GM21786 (cell line): ENCODE measurements at regions not wholly inside any gene's neighbourhood (a gene's known extent, or its start where the extent isn't known, plus 50 kb on each side); places are given as distances from the start of the nearest gene placed in this dataset.

Experiments
- ATAC-seq: cut with Tn5 transposase; IDR thresholded peaks from one replicate; pipeline ENCODE4 v1.9.1; 2021; ENCODE audit not compliant: unreplicated experiment

DNA sequence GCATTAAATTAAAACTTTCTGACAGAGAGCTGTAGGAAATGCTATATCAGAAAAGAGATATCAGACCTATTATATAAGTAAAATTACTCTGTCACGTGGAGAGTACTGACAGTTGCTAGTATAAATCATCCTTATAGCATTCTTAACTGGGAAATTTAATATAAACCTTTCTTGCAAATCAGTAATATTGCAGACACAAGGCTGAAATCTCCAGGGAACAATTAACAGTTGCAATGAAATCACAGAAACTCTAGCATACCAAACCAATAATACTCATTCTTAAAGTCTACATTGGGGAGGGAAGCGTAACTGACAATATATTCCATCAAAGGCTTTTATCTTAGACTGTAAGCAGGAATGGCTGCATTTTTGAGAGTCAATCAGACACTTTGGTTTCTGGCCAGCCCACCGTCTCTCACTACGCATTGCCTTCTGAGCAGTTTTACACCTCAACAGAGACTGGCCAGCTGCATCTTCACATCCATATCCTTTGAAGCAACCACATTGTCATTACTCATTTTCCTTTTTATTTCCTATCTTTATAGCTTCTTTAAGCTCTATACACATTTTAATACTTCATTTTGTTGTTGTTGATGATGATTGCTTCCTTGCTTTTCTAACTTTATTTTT is 536.0 kb upstream of the CDH2 start:
- ATAC-seq, result no peak

DNA sequence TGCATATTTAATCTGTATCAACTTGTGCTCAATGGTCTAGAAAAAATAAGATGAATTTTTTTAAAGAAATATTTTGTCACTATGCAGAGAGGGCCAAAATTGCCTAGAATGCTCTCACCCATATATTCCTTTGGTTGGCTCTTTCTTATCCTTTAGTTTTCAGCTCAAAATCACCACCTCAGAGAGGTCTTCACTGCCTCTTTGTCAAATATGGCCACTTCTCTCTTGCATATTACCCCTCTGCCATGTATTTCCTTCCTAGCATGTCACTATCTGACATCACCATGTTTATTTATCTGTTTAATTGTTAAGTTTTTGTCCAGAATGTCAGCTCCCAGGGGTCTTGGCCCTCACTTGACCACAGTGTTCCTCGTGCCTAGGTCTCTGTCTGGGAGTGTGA is 535.2 kb upstream of the CDH2 start:
- ATAC-seq, result no peak

DNA sequence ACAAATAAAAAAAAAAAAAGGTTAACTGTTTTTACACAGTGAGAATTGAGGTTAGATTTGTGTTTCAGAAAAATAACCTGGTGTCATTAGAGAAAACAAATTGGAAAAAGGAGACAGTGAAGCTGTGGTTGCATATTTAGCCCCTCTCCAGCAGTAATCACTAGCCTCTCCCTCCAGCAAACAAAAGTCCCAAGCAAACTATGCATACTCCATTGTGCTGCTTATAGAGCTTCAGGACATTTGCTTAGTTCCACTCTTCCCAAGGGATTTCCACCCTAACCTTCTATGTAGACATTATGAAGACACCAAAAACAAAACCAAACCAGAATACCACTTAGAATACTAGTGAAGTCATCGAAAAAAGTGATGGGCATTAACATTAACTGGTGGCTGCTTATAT is 534.2 kb upstream of the CDH2 start:
- ATAC-seq, result no peak

DNA sequence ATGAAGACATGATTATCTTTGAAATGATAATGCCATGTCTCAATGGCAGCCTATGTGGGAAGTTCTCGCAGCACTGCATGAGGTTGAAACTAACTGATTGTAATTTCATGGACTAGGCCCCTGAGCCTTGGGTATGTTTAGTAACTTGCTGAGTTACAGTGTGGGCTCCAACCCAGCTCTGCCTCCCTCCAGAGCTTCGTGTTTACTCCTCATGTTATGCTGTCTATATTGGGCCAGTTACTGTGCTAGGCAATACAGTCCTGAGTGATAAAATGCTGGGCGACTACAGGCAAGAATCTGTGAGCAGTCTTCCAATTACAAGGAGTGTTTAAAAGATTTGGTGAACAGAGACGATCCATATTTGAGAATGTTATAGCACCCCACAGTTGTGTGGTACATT is 530.1 kb upstream of the CDH2 start:
- no peak for ATAC-seq

DNA sequence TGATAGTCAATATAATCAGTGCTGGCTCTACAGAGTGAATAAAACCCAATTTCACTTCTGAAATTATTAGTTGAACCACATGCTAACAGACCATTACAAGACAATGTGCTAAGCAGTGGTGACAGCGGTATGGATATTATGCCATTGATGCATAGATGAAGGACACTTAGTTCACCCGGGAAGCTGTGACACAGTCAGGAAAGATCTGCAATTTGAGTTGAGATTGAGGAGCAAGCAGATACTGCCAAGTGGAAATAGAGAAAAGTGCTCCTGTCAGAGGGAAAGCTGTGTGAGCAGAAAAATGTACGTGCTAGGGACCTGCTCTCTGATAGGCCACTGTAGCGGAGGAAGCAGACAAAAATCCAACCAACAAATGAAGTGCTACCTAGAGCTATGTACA is 529.5 kb upstream of the CDH2 start:
- no peak for ATAC-seq

DNA sequence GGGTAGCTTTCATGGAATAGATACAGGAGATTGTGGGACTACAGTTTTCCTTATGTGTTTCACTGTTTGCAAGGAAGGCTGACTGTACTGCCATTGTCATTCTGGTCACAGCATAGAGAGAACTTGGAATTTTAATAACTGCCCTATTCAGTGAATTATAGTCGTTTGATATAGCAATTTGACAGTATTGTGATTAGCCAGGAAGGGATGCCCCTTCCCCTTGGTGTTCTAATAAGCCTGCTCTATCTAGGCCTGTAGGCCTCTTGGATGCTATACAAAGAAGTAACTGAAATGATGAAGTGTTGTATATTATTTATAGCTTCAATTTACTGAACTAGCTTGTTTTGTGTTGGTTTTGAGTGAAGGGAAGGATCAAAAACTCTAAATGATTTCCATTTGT is 528.6 kb upstream of the CDH2 start:
- no peak for ATAC-seq

DNA sequence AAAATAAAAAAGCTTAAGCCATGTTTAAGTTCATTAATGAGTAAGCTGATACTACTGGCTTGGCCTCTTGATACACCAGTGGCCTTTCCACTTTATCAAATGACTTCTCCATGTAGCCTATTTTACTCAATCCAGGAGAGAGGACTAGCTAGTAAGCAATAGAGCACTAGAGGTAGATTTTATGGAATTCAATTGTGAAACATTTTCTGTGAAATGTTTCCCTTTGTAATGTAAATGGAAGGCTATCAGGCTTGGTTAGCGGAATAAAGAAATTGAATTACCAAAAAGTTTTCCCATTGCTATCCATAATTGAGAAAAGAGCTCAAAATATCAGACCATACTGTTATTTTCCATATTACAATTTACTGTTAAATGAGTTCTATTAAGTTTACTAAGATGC is 515.4 kb upstream of the CDH2 start:
- no peak for ATAC-seq

DNA sequence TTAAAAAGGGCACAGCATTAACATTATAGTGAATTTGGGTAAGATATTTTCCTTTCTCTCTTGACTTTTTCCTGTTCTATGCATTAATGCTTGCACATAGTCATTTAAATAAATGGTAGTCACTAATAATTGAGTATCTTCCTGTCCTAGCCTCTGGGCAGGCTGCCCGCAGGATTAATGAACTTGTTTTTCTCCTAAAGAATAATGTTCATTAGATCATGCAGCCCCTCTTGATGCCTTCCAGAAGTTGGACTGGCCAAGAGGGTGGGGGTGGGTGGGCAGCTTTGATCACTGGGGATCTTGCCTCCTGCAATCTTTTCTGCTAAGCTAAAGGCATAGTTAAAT is 514.5 kb upstream of the CDH2 start:
- no peak for ATAC-seq

DNA sequence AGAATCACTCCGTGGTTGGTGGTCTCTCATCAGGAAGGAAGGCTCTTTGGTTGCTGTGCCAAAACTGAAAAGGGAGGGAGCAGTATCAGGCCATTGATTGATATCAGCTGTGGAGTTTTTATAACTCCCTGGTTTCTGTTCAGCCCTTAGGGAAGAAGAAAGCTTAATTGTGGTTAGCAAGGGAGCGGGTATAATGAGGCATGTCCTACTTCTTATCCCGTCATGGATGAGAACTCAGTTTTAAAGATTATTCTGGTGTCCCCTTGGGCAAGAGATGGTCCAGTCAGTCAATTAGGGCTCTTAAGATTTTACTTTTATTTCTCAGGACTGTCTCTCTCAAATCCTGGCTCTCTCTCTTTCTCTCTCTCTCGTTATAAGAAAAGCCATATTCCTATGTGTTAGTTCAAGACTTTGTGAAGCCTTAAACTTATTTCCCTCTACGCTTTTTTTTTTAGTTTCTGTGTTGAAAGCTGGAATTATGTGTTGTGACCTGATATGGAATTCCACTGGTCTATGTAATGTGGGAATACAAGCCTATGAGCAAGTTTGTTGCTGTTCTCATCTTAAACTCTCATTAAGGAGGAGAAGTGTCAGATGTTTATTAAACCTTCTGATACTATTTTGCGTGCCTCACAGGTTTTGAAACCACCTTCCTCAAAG is 514.0 kb upstream of the CDH2 start:
- no peak for ATAC-seq

DNA sequence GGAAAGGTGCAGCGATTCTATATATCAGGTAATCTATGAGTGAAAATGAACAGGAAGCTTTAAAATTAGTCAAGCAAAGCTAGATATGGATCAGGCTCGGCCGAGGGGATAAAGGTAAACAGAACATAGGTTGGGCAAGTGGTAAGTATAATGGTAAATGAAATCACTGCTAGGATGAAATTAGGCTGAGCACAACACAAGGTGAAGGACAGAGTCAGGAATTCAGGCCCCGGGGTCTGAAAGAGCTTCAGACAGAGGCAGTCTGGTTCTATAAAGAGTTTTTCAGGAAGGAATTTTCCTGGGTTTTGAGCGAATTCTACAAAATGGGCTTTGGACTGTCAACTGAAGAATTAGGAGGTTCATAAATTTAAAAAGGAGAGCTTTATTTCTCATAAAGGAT is 513.2 kb upstream of the CDH2 start:
- no peak for ATAC-seq

DNA sequence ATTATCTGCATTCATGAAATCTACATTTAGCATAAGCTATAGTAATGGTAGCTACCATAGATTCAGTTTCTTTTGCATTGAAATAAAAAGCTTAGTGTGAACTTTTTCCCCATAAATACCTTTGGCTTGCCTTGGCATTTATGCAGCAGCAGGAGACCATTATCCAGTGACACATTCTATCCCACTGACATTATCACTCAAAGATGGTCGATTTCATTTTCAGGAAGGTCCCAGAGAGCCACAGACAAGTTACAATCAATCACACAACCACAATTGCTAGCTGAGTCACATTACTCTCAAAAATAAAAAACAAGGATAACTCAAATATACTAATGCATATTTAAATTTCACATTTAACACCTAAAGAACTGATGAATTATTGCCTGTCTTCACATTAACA is 512.7 kb upstream of the CDH2 start:
- ATAC-seq, result no peak

DNA sequence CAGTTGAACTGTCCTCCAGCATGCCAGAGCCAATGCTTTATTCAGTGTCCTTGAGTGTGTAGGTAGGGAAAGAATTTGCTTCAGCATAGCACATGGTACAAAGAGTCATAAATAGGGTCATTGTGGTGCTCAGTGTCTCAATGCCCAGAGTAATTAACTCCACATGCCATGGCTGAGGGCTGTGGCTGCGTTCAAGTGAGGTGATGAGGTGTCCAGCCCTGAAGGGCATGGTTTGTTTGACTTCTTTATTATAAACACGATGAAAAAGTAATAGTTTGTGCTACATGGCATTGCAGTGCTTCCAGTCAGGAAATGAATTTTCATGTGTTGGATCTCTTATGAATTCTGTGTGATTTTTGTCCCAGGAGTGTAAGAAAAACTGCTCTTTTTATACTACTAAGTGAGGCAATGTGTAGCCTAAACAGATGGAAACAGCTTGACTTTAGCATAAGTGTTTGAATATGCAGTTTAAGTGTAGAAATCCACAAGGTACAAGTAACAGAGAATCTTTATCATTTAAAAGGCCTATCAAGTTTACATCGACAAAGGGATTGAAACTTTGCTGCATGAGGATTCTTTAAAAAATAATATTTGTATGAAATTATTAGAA is 507.9 kb upstream of the CDH2 start:
- no peak for ATAC-seq

DNA sequence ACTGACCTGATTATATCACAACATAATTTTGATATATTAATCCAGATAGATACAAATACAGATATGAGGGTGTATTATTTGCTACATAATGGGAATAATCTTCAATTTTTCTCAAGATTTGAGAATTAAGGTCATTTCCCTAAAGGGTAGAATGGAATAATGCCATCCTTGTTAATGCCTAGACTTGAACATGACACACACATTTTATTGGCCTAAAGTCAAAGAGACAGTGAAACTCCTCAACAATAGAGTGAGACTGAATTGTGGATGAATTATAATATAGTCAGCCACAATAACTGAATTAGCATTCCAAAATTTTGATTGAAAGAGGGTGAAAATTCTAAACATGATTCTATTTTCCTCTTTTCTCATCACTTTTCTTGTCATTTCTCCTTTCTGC is 506.0 kb upstream of the CDH2 start:
- no peak for ATAC-seq

DNA sequence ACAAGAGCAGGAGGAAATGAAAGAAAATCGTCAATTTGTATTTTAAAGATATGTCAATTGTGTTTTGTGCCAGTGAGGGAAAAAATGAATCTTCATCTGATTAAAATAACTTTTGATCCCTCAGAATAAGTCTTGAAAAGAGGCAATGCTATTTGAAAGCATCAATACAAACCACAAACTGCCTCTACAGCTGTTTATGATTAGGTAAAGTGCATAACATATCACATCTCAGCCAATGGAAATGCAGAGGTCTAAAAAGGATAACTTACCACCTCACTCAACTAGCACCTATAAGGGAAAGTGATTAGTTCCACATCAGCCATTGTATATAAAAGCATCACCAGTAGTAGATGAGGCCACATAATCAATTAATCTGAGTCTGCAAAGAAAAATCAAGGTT is 492.2 kb upstream of the CDH2 start:
- ATAC-seq, result no peak

DNA sequence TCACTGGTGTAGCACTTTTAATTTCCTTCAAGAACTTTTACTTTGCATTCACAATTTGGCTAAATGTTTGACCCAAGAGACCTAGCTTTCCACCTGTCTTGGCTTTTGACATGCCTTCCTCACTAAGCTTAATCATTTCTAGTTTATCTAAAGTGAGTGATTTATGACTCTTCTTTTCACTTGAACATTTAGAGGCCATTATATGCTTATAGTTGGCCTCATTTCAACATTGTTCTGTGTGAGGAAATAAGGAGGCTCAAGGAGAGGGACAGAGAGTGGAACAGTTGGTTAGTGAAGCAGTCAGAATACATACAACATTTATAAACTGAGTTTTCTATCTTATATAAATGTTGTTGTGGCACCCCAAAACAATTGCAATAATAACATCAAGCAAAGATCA is 489.3 kb upstream of the CDH2 start:
- ATAC-seq, result no peak

DNA sequence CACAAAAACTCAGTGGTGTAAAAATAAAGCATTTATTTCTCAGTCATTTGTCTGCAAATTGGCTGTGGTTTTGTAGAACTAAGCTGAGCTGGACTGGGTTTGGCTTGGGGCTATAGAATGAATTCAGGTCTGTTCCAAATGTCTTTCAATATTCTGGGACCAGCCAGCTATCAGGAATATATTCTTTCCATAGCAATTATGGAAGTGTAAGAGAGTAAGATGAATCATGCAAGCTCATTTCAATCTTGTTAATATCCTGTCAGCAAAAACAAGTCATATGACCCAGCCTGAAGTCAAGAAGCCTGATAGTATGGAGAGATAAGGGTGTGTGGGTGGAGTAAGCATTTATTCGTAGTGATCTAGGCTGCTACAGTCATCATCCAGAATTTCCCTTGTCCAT is 481.0 kb upstream of the CDH2 start:
- ATAC-seq, result no peak

DNA sequence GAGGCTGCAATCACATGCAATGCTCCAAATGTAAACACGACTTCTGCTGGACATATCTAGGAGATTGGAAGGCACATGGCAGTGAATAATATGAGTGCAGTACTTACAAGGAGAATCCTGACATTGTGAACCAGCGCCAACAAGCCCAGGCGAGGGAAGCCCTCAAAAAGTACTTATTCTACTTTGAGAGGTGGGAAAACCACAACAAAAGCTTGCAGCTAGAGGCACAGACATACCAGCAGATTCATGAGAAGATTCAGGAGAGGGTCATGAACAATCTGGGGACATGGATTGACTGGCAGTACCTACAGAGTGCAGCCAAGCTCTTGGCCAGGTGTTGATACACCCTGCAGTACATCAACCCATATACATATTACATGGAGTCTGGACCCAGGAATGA is 475.7 kb upstream of the CDH2 start:
- ATAC-seq, result no peak

DNA sequence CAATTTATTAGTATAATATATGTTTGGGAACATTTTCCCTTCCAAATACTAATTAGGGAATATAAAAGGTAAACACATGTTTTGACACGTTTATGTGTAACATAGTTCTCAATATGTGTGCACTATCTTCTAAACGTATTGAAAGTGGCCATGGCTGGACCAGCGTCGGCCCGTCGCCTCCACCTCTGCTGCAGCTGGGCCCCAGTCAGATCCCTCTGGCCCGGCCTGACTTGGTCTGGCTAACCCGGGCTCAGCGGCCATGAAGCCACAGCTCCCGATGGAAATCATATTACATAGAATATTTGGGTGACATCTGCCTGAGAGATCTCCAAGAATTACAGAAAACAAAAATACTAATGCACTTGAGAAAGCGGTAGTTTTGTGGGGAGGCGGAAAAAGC is 474.4 kb upstream of the CDH2 start:
- ATAC-seq, result no peak

DNA sequence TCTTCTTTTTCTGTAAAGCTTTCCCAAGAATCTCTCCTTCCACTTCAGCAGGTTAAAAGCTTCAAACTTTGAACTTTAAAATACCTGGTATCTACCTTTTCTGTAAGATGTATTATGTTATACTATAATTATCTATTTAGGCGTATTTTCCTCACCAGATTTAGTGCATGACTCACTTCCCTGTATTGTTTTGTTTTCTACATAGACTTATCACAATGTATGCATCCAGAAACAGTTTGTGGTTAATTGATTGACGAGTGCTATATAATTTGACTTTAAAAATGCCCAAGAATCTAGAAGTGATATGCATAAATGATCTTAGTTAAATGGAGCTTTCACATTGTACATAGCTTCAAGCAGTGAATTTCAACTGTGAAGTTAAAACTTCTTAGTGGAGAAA is 473.9 kb upstream of the CDH2 start:
- ATAC-seq, result no peak

DNA sequence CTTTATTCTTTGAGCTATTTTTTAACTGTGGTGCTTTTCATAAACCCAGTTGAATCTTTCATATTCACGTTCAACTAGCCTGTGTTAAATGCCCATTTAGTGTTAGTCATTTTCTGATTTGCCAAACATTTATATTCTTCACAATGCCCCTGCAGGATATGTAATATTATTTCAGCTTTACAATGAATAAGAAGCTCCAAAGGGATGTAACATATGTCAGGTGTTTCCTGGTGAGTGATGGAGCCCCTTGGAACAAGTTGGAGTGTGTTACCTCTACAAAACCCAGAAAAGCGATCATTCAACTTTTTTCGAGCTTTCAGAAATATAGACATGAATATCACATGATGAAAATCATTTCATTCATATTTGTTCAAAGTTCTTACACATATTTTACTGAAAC is 471.0 kb upstream of the CDH2 start:
- no peak for ATAC-seq

DNA sequence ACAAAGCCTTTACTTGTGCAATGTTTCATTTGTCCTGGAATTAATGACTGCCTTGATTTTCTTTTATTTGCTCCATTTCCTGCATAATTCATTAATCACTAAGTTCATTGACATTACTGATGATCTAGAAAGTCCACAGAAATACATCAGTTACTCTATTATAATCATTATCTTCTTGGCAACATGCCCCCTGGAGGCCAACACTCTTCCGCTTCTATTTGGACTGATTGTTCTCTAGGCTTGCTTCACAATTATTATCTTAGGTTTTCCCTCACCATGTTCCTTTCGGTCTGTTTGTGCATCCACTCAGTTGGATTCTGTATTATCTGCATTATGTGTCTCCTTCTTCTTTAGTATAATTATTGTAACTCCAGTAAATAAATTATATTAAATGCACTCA is 461.0 kb upstream of the CDH2 start:
- no peak for ATAC-seq

DNA sequence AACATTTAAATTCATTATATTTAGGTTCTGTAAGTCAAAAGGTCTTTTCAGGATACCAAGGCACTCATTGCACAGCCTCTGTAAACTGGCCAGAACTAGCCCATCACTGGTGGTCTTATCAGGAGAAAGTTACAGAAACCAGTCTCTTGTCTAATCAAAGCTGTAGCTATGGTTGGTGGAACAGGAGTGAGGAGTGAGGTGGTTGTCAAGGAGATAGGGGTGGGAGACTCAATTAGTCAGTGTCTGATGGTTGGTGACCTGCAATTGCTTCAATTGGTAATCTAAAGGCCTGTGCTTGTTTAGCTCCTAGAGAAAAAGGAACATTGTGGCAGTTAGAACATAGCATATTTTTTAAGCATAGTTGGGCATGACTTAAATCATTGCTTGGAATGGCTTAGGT is 458.6 kb upstream of the CDH2 start:
- no peak for ATAC-seq

DNA sequence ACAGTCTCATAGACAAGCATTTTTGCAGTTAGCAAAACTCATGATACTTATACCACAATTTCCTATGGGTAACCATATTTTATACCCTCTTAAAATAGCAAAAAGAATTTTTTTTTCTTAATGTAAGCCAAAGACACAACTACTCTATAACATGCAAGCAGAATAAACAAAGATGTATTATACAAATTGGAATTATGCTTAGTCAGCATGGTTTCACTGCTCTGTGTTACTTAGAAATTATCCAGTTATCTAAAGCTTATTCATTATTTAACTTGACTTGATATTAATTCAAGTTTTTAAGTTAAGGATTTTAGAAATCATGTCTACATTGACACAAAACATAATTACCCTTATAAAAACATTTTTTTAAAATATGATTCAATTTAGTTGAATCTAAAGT is 449.8 kb upstream of the CDH2 start:
- no peak for ATAC-seq
